Glutamatergic neuron (in vitro differentiated cells): ENCODE measurements at regions not wholly inside any gene's neighbourhood (a gene's known extent, or its start where the extent isn't known, plus 50 kb on each side); places are given as distances from the start of the nearest gene placed in this dataset.

Experiments used
- DNase-seq: peaks from one replicate; pipeline ENCODE4 v3.0.0; 2022
- H3K27ac Mint-ChIP-seq: one replicate; pipeline ENCODE4 v1.8.0; 2020; ENCODE audit warnings: mild to moderate bottlenecking, mixed read lengths, inconsistent platforms; ENCODE audit not compliant: unreplicated experiment
- H3K27me3 Mint-ChIP-seq: one replicate; pipeline ENCODE4 v1.8.0; 2020; ENCODE audit warnings: mild to moderate bottlenecking, moderate library complexity, mixed read lengths, inconsistent platforms; ENCODE audit not compliant: unreplicated experiment
- H3K36me3 Mint-ChIP-seq: one replicate; pipeline ENCODE4 v1.8.0; 2020; ENCODE audit warnings: mild to moderate bottlenecking, mixed read lengths, inconsistent platforms; ENCODE audit not compliant: unreplicated experiment
- H3K4me1 Mint-ChIP-seq: one replicate; pipeline ENCODE4 v1.8.0; 2020; ENCODE audit warnings: mild to moderate bottlenecking, low read depth, mixed read lengths, inconsistent platforms; ENCODE audit not compliant: unreplicated experiment
- H3K4me3 Mint-ChIP-seq: one replicate; pipeline ENCODE4 v1.8.0; 2020; ENCODE audit warnings: mild to moderate bottlenecking, mixed read lengths, inconsistent platforms; ENCODE audit not compliant: unreplicated experiment
- H3K9me3 Mint-ChIP-seq: one replicate; pipeline ENCODE4 v1.8.0; 2020; ENCODE audit warnings: mild to moderate bottlenecking, moderate library complexity, mixed read lengths, inconsistent platforms; ENCODE audit not compliant: unreplicated experiment
- TF ChIP-seq, protein P1 (sequence below): fragments of 200-600 bp; sonication (generic); IDR thresholded peaks from one replicate; pipeline ENCODE4 v1.5.0; 2021; ENCODE audit not compliant: partially characterized antibody, unreplicated experiment

GRCh38 chr1:115924770-115925169 is 51.5 kb upstream of the SLC22A15 start:
- TF ChIP-seq, protein P1, sequence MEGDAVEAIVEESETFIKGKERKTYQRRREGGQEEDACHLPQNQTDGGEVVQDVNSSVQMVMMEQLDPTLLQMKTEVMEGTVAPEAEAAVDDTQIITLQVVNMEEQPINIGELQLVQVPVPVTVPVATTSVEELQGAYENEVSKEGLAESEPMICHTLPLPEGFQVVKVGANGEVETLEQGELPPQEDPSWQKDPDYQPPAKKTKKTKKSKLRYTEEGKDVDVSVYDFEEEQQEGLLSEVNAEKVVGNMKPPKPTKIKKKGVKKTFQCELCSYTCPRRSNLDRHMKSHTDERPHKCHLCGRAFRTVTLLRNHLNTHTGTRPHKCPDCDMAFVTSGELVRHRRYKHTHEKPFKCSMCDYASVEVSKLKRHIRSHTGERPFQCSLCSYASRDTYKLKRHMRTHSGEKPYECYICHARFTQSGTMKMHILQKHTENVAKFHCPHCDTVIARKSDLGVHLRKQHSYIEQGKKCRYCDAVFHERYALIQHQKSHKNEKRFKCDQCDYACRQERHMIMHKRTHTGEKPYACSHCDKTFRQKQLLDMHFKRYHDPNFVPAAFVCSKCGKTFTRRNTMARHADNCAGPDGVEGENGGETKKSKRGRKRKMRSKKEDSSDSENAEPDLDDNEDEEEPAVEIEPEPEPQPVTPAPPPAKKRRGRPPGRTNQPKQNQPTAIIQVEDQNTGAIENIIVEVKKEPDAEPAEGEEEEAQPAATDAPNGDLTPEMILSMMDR: no peak
- peaks cover 14% of the 10 kb centered on the region for H3K9me3 Mint-ChIP-seq
- peak overlapping the region; percentile 99 for H3K27ac Mint-ChIP-seq
- no peaks in the 10 kb centered on the region for H3K36me3 Mint-ChIP-seq
- peak; percentile 66 for DNase-seq
- peak overlapping the region; percentile 90 for H3K4me3 Mint-ChIP-seq
- peaks cover 13% of the 10 kb centered on the region for H3K27me3 Mint-ChIP-seq
- peaks cover 53% of the 10 kb centered on the region for H3K4me1 Mint-ChIP-seq

DNA sequence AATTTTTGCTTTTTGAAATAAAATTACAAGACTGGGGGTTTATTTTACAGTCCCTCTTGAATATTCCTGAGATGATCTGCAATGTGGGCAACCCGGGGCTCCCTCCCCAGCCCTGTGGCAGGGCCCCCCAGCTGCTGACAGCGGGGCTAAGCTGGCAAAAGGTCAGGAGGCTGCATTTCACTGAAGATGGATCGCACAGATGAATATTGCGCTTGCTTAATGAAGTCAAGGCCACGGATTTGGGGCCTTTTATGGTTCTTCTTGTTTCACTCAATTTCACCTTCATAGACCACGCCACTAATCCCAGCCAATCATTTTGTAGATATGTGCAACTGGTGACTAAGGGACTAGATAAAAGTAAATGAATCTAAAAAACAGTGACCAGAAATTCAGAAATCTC is 50.8 kb upstream of the SLC22A15 start:
- Mint-ChIP-seq H3K36me3 (no peaks in the 10 kb centered on the region), H3K27ac (peak overlapping the region; percentile 99), H3K4me1 (peaks cover 53% of the 10 kb centered on the region), H3K4me3 (peak overlapping the region; percentile 90), H3K27me3 (peaks cover 13% of the 10 kb centered on the region), H3K9me3 (peaks cover 14% of the 10 kb centered on the region)
- TF ChIP-seq, protein P1: no peak
- DNase-seq: peak; percentile 33
